CD4-positive, alpha-beta T cell treated with Interleukin-2 at 100 ng/mL for 4 hours (primary cell): ENCODE measurements at regions not wholly inside any gene's neighbourhood (a gene's known extent, or its start where the extent isn't known, plus 50 kb on each side); places are given as distances from the start of the nearest gene placed in this dataset.
"Not testable (repeated sequence)": the region's sequence is repeated elsewhere in the genome, so short reads cannot be mapped to it uniquely, and the experiment has no call there.

Experiments
- DNase-seq: peaks from one replicate; pipeline ENCODE4 v3.0.0-alpha.2; 2020; ENCODE audit warnings: low spot score

DNA sequence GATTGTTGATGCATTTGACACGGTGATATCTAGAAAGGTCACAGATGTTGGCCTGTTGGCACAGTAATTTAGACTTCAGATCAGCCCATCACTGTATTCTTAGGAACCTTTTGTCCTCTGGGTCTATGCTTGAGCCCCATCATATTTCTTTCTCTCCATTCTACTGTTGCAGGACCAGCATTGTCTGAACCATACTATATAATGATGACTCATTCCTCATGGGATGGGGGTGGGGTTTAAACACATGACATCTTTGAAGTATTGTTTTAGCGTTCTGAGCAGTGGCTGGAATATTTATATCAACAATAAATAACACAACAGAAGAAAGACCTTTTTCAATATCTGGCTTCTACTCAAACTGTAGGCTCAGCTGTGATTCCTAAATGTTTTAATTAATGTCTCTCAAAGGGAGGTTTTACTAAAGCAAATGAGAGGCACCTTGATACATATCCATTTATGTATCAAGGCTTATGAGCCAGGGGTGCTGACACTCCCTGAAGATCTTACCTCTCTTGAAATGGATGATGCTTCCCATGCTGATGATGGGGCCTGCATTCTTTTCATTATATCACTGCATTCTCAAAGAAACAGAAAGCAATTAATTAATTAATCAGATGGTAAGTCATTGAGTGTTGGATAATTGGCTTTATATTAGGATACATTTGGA lies 379.0 kb upstream of the GOT2 start:
- no peak for DNase-seq

GRCh38 chr16:59111280-59111679 lies 377.2 kb upstream of the GOT2 start:
- no peak for DNase-seq

- DNase-seq: no peak
These were observed 374.3 kb upstream of the GOT2 start for GRCh38 chr16:59108374-59108773.

DNA sequence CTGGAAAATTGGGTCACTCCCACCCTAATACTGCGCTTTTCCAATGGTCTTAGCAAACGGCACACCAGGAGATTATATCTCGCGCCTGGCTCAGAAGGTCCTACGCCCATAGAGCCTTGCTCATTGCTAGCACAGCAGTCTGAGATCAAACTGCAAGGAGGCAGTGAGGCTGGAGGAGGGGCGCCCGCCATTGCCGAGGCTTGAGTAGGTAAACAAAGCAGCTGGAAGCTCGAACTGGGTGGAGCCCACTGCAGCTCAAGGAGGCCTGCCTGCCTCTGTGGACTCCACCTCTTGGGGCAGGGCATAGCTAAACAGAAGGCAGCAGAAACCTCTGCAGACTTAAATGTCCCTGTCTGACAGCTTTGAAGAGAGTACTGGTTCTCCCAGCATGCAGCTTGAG lies 362.6 kb upstream of the GOT2 start:
- not testable (repeated sequence) for DNase-seq

- DNase-seq: no peak
These were observed 356.4 kb upstream of the GOT2 start for GRCh38 chr16:59090541-59090940.

DNA sequence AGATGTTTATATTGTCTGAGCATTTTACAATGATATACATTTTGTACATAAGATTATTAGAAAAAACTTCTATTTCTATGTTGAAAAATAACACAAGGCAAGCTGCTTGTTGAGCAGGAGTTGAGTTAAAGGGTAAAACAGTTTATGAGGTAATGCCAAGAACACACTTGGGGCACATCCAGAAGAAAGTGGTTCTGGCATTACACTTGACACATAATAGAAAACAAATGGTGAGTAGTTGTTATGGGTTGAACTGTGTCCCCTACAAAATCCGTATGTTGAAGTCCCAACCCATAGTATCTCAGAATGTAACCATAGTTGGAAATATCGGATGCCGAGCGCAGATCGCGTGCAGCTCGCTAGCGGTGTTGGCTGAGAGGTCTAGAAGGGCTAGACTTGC lies 354.3 kb upstream of the GOT2 start:
- no peak for DNase-seq

- no peak for DNase-seq
These were observed 353.5 kb upstream of the GOT2 start for GRCh38 chr16:59087641-59088040.

- DNase-seq: no peak
These were observed 333.1 kb upstream of the GOT2 start for GRCh38 chr16:59067205-59067604.

DNA sequence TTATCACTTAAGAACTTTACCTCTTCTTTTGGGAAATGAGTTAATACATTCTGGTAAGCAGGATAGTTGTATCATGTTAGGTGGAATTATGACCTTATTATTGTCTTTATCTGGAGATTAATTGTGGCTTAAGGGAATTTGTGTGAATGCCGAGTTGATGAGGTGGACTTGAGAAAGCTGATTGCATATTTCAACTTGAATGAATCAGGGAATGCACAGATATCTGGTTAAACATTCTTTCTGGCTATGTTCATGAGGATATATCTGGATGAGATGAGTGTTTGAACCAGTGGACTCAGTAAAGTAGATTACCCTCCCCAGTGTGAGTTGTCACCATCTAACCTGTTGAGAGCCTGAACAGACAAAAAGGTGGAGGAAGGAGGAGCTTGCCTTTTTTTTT lies 326.1 kb upstream of the GOT2 start:
- no peak for DNase-seq

DNA sequence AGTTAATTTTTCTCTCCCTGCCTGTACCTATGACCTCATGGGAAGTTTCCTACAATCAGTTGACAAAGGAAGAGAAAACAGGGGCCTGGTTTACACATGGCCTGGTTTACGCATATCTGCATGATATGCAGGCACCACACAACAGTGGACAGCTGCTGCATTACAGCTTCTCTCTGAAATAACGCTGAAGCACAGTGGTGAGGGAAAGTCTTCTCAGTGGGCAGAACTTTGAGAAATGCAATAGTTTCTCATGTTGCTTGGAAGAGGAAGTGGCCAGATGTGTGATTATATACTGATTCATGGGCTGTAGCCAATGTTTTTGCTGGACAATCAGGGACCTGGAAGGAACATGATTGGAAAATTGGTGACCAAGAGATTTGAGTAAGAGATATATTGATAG lies 324.1 kb upstream of the GOT2 start:
- no peak for DNase-seq

DNA sequence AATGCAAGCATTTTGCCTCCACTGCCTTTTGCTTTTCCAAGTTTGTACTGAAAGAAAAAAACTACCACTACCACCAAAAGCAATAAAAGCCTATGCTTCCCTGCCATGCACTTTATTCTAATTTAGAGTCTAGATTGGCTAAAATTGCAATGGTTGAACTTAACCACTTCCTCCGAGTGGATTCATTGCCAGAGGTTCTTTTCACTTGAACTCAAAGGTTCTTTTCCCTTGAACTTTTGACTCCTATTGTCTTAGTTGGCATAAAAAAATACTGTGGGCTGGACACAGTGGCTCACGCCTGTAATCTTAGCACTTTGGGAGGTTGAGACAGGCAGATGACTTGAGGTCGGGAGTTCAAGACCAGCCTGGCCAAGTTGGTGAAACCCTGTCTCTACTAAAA lies 319.8 kb upstream of the GOT2 start:
- DNase-seq: no peak

GRCh38 chr16:59052231-59052630 lies 318.1 kb upstream of the GOT2 start:
- no peak for DNase-seq

DNA sequence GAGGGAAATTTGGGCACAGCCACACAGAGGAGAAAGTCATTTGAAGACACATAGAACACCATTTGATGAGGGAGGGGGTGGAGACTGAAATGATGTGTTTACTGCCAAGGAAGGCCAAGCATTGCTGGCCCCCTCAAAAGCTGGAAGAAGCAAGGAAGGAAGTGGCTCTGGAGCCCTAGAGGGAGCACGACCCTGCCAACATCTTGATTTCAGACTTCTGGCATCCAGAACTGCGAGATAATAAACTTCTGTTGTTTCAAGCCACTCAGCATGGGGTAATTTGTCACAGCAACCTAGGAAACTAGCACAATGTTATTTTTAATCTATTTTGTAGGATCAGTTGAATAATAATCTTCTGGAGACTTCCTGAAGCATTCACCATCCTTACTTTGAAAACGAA lies 314.8 kb upstream of the GOT2 start:
- DNase-seq: no peak

GRCh38 chr16:59047114-59047513 lies 313.0 kb upstream of the GOT2 start:
- DNase-seq: no peak

GRCh38 chr16:59046335-59046734 lies 312.2 kb upstream of the GOT2 start:
- no peak for DNase-seq

DNA sequence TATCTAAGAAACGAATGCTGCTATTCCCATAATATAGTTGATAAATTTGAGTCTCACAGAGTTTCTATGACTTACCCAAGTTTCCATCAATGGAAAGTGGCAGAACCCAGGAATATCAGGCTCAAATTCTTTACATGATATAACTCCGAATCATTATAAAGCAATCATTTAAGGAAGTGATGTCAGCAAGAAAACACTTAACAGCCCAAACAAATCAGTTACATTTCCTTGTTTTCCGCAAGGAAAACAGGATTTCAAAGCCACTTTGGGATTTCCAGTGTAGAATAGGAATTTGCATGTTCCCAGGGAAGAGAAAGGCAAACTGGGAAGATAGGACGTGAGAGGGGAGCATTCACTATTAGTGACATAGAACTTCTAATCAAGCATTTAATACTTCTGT lies 311.4 kb upstream of the GOT2 start:
- no peak for DNase-seq

- DNase-seq: no peak
These were observed 310.5 kb upstream of the GOT2 start for GRCh38 chr16:59044616-59045015.

DNA sequence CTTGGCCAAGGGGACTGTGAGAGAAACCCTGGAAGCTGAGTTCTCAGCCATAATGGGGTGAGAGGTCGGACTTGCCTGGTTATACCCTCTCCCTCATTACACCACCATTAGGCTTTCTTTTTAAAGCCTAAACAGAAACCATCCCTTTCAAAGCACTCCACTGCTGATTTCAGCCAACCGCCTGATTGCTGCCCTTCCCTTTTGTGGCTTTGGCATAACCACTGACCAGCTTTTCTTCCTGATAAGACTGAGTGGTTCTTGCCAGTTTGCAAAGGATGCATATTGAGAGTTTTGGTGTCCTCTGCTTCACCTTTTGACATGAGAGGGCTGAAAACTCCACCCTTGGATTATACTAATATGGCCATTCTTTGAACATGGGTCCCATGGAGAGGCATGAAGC lies 308.2 kb upstream of the GOT2 start:
- no peak for DNase-seq

- no peak for DNase-seq
These were observed 305.1 kb upstream of the GOT2 start for GRCh38 chr16:59039066-59039720.

GRCh38 chr16:59030923-59031485 lies 296.9 kb upstream of the GOT2 start:
- DNase-seq: no peak

DNA sequence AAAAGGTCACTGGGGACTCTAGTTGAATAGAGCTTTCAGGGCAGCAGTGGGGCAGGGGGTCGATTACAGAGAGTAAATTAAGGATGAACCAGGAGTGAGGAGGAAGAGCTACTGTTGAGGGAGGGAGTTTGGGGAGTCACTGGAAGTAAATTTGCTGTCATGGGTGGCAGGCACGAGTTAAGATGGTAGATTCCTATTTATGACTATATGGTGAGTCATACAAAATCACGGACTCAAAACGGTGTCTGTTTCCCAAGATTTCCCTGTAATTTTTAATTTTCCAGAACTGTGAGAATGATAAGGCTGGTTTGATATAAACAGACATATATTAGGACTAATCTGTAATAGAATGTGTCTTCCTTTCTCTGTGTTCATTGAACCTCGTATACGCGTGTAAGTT lies 287.6 kb upstream of the GOT2 start:
- no peak for DNase-seq

DNA sequence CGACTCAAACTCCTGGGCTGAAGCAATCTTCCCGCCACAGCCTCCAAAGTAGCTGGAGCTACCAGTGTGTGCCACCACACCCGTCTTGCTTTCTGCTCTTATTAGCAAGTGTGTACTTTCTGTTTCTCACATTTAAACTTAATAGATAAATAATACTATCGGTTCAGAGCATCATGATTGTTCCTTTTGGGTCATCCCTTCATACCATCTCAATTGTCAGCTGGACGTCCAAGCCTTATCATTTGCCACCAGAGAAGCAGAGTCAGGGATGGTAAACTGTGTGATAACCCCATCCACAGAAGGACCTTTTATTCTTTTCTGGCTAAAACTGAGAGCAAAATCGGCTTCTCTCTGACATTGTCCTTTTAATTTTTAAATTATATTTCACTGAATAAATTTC lies 279.8 kb upstream of the GOT2 start:
- DNase-seq: no peak

DNA sequence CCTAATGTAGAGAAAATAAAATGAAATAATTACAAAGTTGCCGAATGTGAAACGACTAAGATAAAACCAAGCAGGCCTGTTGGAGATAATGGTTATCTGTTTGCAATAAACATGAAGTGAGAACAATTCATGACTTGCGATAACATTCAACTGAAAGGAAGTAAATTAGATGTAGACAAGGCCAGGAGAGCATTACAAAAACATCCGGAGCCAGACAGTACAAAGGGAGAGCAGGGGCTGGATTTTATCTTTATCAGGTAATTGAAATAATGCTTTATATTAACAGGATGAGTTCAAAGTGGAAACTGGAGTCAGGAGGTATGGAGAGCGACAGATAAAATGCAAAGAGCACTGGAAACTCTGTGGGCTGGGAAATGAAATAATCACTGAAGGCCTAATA lies 265.6 kb upstream of the GOT2 start:
- DNase-seq: no peak

DNA sequence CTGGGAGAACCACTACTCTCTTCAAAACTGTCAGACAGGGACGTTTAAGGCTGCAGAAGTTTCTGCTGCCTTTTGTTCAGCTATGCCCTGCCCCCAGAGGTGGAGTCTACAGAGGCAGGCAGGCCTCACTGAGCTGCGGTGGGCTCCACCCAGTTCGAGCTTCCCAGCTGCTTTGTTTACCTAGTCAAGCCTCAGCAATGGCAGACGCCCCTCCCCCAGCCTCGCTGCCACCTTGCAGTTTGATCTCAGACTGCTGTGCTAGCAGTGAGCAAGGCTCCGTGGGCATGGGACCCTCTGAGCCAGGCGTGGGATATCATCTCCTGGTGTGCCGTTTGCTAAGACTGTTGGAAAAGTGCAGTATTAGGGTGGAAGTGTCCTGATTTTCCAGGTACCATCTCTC lies 258.6 kb upstream of the GOT2 start:
- DNase-seq: not testable (repeated sequence)
